Spleen (tissue), 11 donors: ENCODE measurements at regions not wholly inside any gene's neighbourhood (a gene's known extent, or its start where the extent isn't known, plus 50 kb on each side); places are given as distances from the start of the nearest gene placed in this dataset.

Experiments
- DNase-seq: peaks from one replicate; pipeline ENCODE4 v3.0.0-alpha.2; 2020
- H3K27ac ChIP-seq, 8 donors: fragments of 200-600 bp; sonication (generic) in 7 of 8; 1 replicate in 4 of 8; 2 replicates in 4 of 8; pipeline versions ENCODE4 v1.5.0 to v1.8.0; 2016 to 2021; ENCODE audit warnings: inconsistent platforms in 4 of 8, mild to moderate bottlenecking in 4 of 8, moderate library complexity in 1 of 8
- H3K27me3 ChIP-seq, 7 donors: fragments of 200-600 bp; sonication (generic) in 6 of 7; replicated peaks in 1 of 7; 1 replicate in 4 of 7; 2 replicates in 3 of 7; pipeline versions ENCODE4 v1.5.0 to v1.8.0; 2016 to 2021; ENCODE audit warnings: inconsistent platforms in 3 of 7, mild to moderate bottlenecking in 1 of 7
- H3K36me3 ChIP-seq, 6 donors: fragments of 200-600 bp; sonication (generic) in 5 of 6; 1 replicate in 4 of 6; 2 replicates in 2 of 6; pipeline versions ENCODE4 v1.5.0 to v1.8.0; 2016 to 2021; ENCODE audit warnings: inconsistent platforms in 2 of 6
- H3K4me1 ChIP-seq, 6 donors: fragments of 200-600 bp; sonication (generic) in 5 of 6; 1 replicate in 3 of 6; 2 replicates in 3 of 6; pipeline versions ENCODE4 v1.5.0 to v1.8.0; 2016 to 2021; ENCODE audit warnings: inconsistent platforms in 3 of 6
- H3K4me3 ChIP-seq, 8 donors: fragments of 200-600 bp; sonication (generic) in 7 of 8; 1 replicate in 4 of 8; 2 replicates in 4 of 8; pipeline versions ENCODE4 v1.5.0 to v1.8.0; 2016 to 2021; ENCODE audit warnings: inconsistent platforms in 4 of 8, mild to moderate bottlenecking in 4 of 8, moderate library complexity in 2 of 8
- H3K9me3 ChIP-seq, 8 donors: fragments of 200-600 bp; sonication (generic) in 7 of 8; 1 replicate in 4 of 8; 2 replicates in 4 of 8; pipeline versions ENCODE4 v1.5.0 to v1.8.0; 2016 to 2021; ENCODE audit warnings: inconsistent platforms in 4 of 8
- CTCF ChIP-seq, 11 experiments: fragments of 200-600 bp in 7 of 11; fragments of 450-650 bp in 4 of 11; sonication (generic) in 4 of 11; IDR thresholded peaks in 8 of 11; conservative IDR thresholded peaks in 3 of 11; 1 replicate in 7 of 11; 2 replicates in 4 of 11; pipeline versions ENCODE4 v1.4.0 to v1.8.0; 2016 to 2021; ENCODE audit warnings: antibody characterized with exemption in 11 of 11, inconsistent platforms in 4 of 11, mild to moderate bottlenecking in 1 of 11
- POLR2A ChIP-seq, 3 donors: fragments of 450-650 bp; IDR thresholded peaks; one replicate each; pipeline ENCODE4 v1.5.1; 2017; ENCODE audit warnings: antibody characterized with exemption in 3 of 3, mild to moderate bottlenecking in 1 of 3
- POLR2AphosphoS5 ChIP-seq, 3 donors: sonication (generic); formaldehyde crosslinking; IDR thresholded peaks; one replicate each; pipeline ENCODE4 v1.5.1; 2017; ENCODE audit warnings: antibody characterized with exemption in 3 of 3
- WGBS, 5 donors: extraction: QIAGEN DNeasy Blood & Tissue Kit in 3 of 5; methylation state at CpG; one replicate each; pipeline versions ENCODE4 v1.1.5 to v1.1.7; 2013 to 2018; 5-methylcytosine and 5-hydroxymethylcytosine counted together
- intact Hi-C: fragments of 100-400 bp; cut with DNase I; formaldehyde crosslinking; loops from one replicate; pipeline ENCODE4 v1.15.0; 2023; ENCODE audit warnings: low total_unique reads
- donor health status: healthy with polysubstance abuse.
- donor health status: DM: no; HTN: no; CAD: no; lungs with moderate emphysema.
- donor health status: DM: no; HTN: no; CAD: no.
- donor health status: Bipolar disorder and iron deficiency.
- donor health status: healthy.
- donor health status: DM: no; HTN: no; CAD: no.
- donor health status: DM: yes; HTN: yes; CAD: no.

GRCh38 chr6:168242940-168243225 is 76.7 kb downstream of the DACT2 start:
- H3K27ac ChIP-seq, result peak overlapping the region in 2 of 8 donors; percentile 11 to 64
- WGBS, 5 donors, result 68 to 84% (median 77%) methylated on average over 5 to 8 of the region's 8 CpGs
- no peak overlapping the region for H3K4me3 ChIP-seq

GRCh38 chr6:168242111-168242939 is 77.3 kb downstream of the DACT2 start:
- Histone ChIP-seq H3K9me3 (no peaks in the 10 kb centered on the region), H3K4me1 (peaks cover 0 to 2% (median 0%) of the 10 kb centered on the region in 6 donors), H3K4me3 (no peak overlapping the region), H3K27ac (peak overlapping the region in 2 of 8 donors; percentile 36 to 64), H3K36me3 (no peaks in the 10 kb centered on the region), H3K27me3 (peaks cover 0 to 3% (median 0%) of the 10 kb centered on the region in 7 donors)
- no peak for DNase-seq
- WGBS, 5 donors, result 73 to 81% (median 79%) methylated on average over 9 of the region's 9 CpGs
- no peak for TF ChIP-seq POLR2AphosphoS5 (IDR thresholded peaks at IDR 0.05)
- TF ChIP-seq CTCF (IDR thresholded peaks at IDR 0.05 in 8 of 11, conservative IDR thresholded peaks at IDR 0.05 in 3 of 11), result no peak
- no peak for TF ChIP-seq POLR2A (IDR thresholded peaks at IDR 0.05)
- intact Hi-C loops, result no loop called here

More at GRCh38 chr6:168242940-168243225, 76.7 kb downstream of the DACT2 start:
- H3K36me3 ChIP-seq, result no peaks in the 10 kb centered on the region
- intact Hi-C loops, result no loop called here
- DNase-seq, result no peak
- no peak for TF ChIP-seq POLR2A (IDR thresholded peaks at IDR 0.05)
- peak; percentile 51 to 75 (median 55) for TF ChIP-seq POLR2AphosphoS5 (IDR thresholded peaks at IDR 0.05)
- H3K27me3 ChIP-seq, result peaks cover 0 to 3% (median 0%) of the 10 kb centered on the region in 7 donors
- H3K4me1 ChIP-seq, result peaks cover 0 to 6% (median 0%) of the 10 kb centered on the region in 6 donors
- H3K9me3 ChIP-seq, result no peaks in the 10 kb centered on the region

- no peaks in the 10 kb centered on the region for H3K4me1 ChIP-seq
- 50 to 73% (median 67%) methylated on average over 4 to 5 of the region's 5 CpGs for WGBS, 5 donors
- H3K4me3 ChIP-seq, result no peak overlapping the region
- intact Hi-C loops, result no loop called here
- TF ChIP-seq POLR2AphosphoS5 (IDR thresholded peaks at IDR 0.05), result no peak
- no peak for TF ChIP-seq CTCF (IDR thresholded peaks at IDR 0.05 in 8 of 11, conservative IDR thresholded peaks at IDR 0.05 in 3 of 11)
- TF ChIP-seq POLR2A (IDR thresholded peaks at IDR 0.05), result no peak
- no peaks in the 10 kb centered on the region for H3K9me3 ChIP-seq
- no peak for DNase-seq
- H3K36me3 ChIP-seq, result no peaks in the 10 kb centered on the region
- H3K27ac ChIP-seq, result no peak overlapping the region
- peaks cover 0 to 3% (median 0%) of the 10 kb centered on the region in 7 donors for H3K27me3 ChIP-seq
Observed at GRCh38 chr6:168240160-168240559, 79.4 kb downstream of the DACT2 start.

GRCh38 chr6:168239044-168239773 is 80.4 kb downstream of the DACT2 start:
- whole genome bisulfite sequencing, 5 donors, result 64 to 87% (median 75%) methylated on average over 17 to 21 of the region's 21 CpGs

More at GRCh38 chr6:168239044-168239773, 80.4 kb downstream of the DACT2 start:
- Histone ChIP-seq H3K4me3 (no peak overlapping the region), H3K27me3 (peaks cover 0 to 3% (median 0%) of the 10 kb centered on the region in 7 donors), H3K9me3 (no peaks in the 10 kb centered on the region), H3K36me3 (no peaks in the 10 kb centered on the region), H3K4me1 (no peaks in the 10 kb centered on the region), H3K27ac (no peak overlapping the region)
- TF ChIP-seq POLR2AphosphoS5 (IDR thresholded peaks at IDR 0.05) (no peak), CTCF (IDR thresholded peaks at IDR 0.05 in 8 of 11, conservative IDR thresholded peaks at IDR 0.05 in 3 of 11) (no peak), POLR2A (IDR thresholded peaks at IDR 0.05) (no peak)
- DNase-seq, result no peak
- intact Hi-C loops, result no loop called here
